Ramos (cell line): ENCODE measurements at regions not wholly inside any gene's neighbourhood (a gene's known extent, or its start where the extent isn't known, plus 50 kb on each side); places are given as distances from the start of the nearest gene placed in this dataset.

Experiments
- in situ Hi-C: fragments of 300-500 bp; cut with MboI; formaldehyde crosslinking; loops from one replicate; pipeline ENCODE4 v1.14.3; 2022; ENCODE audit warnings: low sequenced_read_pairs; ENCODE audit not compliant: unreplicated experiment

GRCh38 chr13:76717092-76717491 lies 169.1 kb downstream of the KCTD12 start:
- in situ Hi-C loops: no loop called here

DNA sequence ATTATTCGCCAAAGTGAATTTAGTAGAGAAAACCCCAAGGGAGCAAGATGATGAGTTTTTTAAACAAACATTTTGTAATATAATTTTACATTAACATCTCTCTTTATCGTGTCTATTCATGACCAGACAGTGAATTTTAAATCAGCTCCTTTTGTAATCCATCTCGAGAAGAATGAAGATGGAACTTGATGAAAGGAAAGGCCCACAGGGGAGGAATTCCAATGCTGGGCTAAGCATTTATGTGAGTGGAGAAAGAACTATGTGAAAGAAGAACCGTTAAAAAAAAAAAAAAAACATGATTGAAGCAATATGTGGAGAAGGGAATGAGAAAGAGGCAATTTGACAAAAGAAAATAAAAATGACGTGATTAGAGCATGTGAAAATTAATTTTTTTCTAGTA lies 170.6 kb downstream of the KCTD12 start:
- in situ Hi-C loops: no loop called here

DNA sequence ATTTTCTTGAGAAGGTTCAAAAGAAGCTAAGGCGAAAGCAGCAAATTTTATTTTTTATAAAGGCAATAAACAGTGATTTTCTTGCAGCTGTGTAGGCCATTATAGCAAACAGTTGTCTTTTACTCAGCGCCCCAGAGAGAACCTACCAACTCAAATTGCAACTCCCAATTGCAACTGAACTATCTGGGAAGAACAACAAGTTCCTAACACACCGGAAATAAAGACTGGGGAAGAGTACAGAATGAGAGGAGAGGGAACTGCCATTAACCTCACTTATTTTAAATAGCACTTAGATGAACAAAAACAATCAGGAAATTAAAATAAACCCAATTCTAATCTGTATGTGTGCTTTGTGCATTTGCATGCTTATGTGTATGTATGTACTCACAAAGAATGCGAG lies 171.1 kb downstream of the KCTD12 start:
- in situ Hi-C loops: no loop called here

DNA sequence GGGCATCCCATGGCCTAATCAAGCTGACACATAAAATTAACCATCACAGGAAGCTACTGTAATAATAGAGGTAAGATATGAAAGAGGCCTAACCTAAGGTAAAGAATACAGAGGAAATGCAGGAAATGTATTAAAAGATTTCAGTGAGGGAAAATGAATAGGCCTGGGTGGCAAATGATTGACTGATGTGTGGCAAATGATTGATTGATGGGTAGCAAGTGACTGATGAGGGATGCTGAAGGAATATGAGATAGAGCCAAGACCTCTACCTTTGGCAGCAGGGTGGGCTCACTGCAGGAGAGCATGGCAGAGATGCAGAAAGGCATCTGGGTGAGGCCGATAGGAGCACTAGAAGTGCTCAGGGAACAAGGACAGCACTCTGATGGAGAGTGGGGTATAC lies 172.9 kb downstream of the KCTD12 start:
- in situ Hi-C loops: no loop called here

GRCh38 chr13:76711550-76712182 lies 174.5 kb downstream of the KCTD12 start:
- in situ Hi-C loops: no loop called here

- in situ Hi-C loops: no loop called here
These were observed 176.4 kb downstream of the KCTD12 start for GRCh38 chr13:76709851-76710250.

GRCh38 chr13:76708138-76708688 lies 178.0 kb downstream of the KCTD12 start:
- in situ Hi-C loops: no loop called here

DNA sequence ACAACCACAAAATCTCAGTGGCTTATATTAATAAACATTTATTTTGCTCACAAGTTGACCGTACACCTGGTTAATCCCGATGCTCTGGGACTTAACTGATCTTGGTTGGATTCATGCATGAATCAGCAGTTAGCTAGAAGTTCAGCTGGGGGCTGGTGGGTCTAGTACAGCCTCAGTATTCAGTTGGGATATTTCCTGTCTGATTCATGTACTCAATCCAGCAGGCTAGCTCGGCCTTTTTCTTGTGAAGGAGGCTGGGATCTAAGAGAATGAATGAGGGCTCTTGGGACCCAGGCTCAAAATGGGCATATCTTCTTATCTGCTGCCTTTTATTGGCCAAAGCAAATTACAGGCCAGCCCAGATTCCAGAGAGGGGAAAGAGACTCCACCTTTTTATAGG lies 178.8 kb downstream of the KCTD12 start:
- in situ Hi-C loops: no loop called here

- in situ Hi-C loops: no loop called here
These were observed 182.4 kb downstream of the KCTD12 start for GRCh38 chr13:76703621-76704288.

GRCh38 chr13:76703216-76703615 lies 183.0 kb downstream of the KCTD12 start:
- in situ Hi-C loops: no loop called here

DNA sequence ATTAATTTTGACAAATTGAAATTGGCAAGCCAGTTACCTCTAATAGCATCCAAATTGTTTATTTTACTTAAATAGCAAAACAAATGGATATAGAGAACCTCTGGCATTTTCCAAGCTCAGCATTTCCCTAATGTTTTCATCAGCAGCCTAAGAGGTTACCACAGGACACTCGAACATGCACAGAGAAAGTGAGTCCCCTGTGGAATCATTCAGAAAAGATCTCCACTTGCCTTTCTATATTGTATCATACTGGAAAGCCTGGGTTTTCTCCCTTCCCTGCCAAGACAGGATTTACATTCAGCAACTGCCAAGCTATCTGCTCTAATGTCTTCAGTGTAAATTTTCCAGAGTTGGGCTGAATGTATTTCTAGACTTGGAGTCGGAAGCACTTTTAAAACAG lies 188.9 kb downstream of the KCTD12 start:
- in situ Hi-C loops: no loop called here

DNA sequence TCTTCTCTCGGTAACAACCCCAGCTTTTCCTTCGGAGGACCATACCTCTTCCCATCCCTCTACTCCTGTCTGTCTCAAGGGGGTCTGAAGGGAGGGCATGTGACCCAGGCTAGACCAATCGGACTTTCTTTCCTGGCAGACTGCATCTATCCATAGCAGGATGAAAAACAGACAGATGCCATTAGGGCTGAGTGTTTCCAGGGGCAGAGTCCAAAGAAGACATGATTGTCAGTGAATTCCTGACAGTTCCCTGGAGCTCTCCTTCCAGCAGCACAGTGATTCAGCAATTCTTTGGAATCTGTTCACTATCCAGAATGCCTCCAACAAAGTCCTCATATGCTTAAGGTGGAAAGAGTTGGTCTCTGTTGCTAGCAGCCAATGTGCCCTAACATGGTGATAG lies 189.8 kb downstream of the KCTD12 start:
- in situ Hi-C loops: no loop called here

DNA sequence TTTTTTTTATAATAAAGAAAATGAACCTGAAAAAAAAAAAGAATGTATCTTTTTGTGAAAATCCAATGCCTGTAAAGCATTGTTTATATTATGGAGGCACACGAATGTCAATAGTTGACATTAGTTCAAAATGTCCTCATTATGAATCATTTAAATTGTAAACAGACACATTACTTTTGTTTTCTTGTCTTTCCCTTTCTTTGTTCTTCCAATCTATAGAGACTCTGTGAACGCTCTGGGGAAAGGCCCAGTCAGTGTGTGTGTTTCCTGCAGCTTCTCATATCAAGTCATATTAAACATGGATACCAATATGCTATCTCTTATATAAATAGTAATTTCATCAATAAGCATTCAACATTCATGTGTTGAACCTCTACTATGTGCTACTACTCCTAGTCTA lies 193.1 kb downstream of the KCTD12 start:
- in situ Hi-C loops: no loop called here

DNA sequence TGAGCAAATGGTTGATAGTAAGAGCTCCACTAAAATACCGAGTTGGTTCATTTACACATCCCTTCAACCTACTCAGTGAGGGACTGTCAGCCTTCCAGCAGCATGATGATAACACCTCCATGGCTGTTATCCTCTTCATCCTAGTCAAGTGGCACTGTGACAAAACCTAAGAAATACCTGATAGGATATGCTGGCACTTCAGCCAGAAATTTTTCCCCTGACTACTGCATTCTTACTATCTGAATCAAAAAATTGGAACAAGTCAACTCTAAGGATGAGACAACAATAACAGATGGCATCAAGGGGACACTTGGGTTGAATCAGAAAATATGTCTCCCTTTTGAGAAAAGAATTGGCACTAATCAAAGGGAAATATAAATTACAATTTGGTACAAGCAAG lies 193.9 kb downstream of the KCTD12 start:
- in situ Hi-C loops: no loop called here

- in situ Hi-C loops: no loop called here
These were observed 195.6 kb downstream of the KCTD12 start for GRCh38 chr13:76690611-76691010.

- in situ Hi-C loops: no loop called here
These were observed 198.7 kb downstream of the KCTD12 start for GRCh38 chr13:76687467-76687866.

- in situ Hi-C loops: no loop called here
These were observed 200.3 kb downstream of the KCTD12 start for GRCh38 chr13:76685938-76686337.

DNA sequence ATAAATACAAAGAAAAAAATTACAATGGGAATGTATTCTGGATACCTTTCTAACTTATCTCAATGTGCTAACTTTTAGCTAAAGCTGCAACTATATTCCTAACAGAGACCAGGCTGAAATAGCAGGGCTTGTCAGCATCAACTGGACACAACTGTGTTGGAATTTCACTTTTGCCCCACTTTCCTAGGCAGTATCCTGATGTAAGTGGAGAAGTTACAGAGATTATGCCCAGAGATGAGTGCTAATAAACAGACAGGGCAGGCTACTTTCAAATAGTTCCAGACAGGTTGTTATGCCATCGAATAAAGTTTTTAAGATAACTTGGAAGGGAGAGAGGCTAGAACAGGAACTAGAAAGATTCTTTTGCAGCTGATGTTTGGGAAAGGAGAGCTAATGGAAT lies 201.9 kb downstream of the KCTD12 start:
- in situ Hi-C loops: no loop called here

DNA sequence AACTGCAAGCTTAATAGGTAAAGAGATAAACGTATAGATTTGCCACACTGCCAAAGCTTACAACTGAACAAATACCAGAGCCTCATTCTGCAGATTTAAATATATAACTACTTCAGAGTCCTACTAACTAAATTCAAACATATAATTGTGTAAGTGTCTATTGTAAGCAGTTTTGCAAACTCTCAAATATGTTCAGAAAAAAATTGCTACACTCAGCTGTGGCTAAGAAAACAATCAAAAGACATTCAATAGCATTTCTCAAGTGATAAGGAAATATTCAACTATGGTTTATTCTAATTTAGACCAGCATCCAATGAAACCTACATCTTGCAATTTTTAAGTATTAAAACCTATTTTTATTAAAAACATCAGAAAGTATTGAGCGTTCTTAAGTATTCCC lies 202.4 kb downstream of the KCTD12 start:
- in situ Hi-C loops: no loop called here

- in situ Hi-C loops: no loop called here
These were observed 203.0 kb downstream of the KCTD12 start for GRCh38 chr13:76683168-76683567.

DNA sequence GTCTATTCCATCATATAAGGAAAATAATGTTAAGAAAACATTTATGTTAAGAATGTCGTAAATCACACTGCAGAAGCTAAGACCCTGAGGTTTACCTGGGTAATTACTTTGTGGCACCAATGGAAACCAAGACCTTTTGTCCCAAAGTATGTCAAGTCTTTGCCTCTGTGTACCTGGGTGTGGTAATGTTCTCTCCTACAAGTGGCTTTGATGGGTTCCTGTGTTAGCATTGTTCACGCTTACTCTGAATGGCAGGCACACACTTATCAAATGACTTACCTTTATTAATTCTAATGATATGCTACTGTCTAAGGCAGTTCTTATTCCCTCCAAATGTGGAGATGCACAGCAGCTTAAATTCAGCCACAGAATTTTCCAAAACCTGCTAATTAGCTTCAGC lies 206.1 kb downstream of the KCTD12 start:
- in situ Hi-C loops: no loop called here

- in situ Hi-C loops: no loop called here
These were observed 209.2 kb downstream of the KCTD12 start for GRCh38 chr13:76677043-76677442.
